Kidney epithelial cell (primary cell): ENCODE measurements at regions not wholly inside any gene's neighbourhood (a gene's known extent, or its start where the extent isn't known, plus 50 kb on each side); places are given as distances from the start of the nearest gene placed in this dataset.
A peak's percentile ranks its signal among the peaks of the same experiment; 100 is the strongest.

ENCODE experiments used
- DNase-seq: peaks from one replicate; pipeline ENCODE4 v3.0.0-alpha.2; 2010; ENCODE audit warnings: low read depth
- H3K27me3 ChIP-seq: 2 replicates; pipeline ENCODE4 v1.6.0; 2011; ENCODE audit warnings: low read length; ENCODE audit not compliant: control insufficient read depth, insufficient read depth
- H3K36me3 ChIP-seq: 2 replicates; pipeline ENCODE4 v1.5.1; 2011; ENCODE audit warnings: low read length; ENCODE audit not compliant: control insufficient read depth, insufficient read depth
- H3K4me3 ChIP-seq: 2 replicates; pipeline ENCODE4 v1.5.1; 2011; ENCODE audit warnings: low read depth, mild to moderate bottlenecking, control low read depth, low read length
- TF ChIP-seq, protein P1 (sequence below): IDR thresholded peaks from 2 replicates; pipeline ENCODE4 v1.5.1; 2011; ENCODE audit warnings: mild to moderate bottlenecking, moderate library complexity, low read length, control low read depth, inconsistent platforms; ENCODE audit not compliant: insufficient read depth, poor library complexity, severe bottlenecking

DNA sequence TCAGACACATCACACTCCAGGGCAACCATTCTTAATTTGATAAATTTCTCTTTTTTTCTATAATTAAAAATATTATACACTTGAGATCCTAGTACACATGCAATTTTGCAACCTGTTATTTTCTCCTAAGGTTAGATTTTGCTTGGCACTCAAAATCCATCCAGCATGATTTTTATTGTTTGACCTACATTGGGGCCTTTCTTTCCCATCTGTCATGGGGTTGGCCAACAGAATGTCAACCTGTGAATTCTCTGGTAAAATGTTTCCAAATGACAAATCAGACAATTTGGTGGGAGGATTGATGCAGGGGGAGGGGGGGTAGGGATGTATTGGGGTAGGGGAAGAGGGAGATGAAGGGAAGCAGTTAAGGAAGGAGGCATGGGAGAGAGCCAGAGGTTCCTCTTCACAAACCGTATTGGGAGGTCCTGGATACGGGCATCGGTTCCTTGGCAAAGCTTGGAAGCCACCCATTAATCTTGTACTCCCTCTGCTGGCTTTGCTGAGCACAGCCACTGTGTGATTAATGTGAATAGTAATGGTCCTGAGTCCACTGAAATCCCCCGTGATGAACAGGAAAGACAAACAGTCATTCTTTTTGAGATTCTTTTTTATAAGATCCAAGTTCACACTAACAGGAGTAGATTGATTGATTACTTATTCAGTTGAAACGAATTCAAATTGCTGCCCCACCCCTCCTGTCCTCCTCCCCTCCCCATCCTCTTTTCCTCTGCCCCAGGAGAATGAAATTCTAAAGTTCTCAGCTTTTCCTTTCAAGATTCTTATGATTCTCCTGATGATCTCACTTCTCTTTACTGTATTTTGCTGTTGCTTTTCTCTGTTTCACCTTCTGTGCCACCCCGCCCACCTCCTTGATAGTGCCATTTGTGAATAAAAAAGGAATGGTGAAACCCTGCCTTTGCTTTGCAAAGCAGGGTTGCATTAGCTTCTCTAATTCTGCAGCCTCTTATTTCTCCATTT is 82.2 kb upstream of the SLC25A26 start:
- no peak overlapping the region for H3K4me3 ChIP-seq
- no peaks in the 10 kb centered on the region for H3K27me3 ChIP-seq
- H3K36me3 ChIP-seq, result no peaks in the 10 kb centered on the region
- no peak for DNase-seq
- TF ChIP-seq, protein P1, sequence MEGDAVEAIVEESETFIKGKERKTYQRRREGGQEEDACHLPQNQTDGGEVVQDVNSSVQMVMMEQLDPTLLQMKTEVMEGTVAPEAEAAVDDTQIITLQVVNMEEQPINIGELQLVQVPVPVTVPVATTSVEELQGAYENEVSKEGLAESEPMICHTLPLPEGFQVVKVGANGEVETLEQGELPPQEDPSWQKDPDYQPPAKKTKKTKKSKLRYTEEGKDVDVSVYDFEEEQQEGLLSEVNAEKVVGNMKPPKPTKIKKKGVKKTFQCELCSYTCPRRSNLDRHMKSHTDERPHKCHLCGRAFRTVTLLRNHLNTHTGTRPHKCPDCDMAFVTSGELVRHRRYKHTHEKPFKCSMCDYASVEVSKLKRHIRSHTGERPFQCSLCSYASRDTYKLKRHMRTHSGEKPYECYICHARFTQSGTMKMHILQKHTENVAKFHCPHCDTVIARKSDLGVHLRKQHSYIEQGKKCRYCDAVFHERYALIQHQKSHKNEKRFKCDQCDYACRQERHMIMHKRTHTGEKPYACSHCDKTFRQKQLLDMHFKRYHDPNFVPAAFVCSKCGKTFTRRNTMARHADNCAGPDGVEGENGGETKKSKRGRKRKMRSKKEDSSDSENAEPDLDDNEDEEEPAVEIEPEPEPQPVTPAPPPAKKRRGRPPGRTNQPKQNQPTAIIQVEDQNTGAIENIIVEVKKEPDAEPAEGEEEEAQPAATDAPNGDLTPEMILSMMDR, result peak; percentile 79

DNA sequence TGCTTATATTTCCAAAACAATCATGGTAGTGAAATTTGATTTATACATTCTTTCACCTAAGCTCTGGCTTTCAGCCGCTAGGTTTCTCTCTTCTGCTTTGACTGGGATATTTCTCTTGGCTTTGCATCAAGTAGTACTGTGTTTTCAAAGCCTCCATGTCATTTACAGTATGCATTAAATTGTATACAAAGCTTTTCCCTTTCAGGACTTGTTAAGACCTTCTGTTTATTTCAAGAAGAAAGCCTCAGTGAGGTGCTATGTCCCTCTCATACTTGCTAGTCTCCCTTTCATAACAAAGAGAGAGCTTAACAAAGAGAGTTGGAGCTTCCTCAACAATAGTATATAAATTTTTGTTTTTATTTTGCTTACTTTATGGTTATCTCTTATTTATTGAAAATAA is 84.2 kb upstream of the SLC25A26 start:
- Histone ChIP-seq H3K36me3 (no peaks in the 10 kb centered on the region), H3K27me3 (no peaks in the 10 kb centered on the region), H3K4me3 (no peak overlapping the region)
- no peak for DNase-seq
- TF ChIP-seq, protein P1, result no peak

DNA sequence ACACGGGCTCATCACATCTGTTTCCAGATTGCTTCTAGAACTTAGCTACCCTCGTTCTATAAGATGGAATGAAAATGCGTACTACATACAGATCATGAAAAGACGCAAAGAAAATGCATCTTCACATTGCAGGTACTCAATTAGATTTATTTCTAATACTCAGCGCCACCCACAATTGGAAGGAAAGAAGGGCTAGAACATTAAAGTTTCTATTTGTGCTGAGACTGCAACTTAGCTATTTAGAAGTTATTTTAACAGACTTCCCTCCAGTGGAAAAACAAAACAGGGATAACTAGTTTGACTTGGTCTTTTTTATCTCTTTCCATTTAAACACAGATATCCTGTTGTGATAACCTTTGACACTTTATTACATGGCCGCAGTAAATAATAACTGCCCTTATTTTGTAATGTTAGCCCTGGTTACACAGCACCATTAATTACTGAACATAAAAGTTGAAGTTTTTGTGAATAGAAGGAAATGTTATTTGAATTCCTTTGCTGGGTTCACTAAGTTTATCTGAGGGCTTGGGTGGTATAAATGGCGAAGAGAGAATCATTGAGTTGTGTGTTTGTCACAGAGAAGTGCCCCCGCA is 86.9 kb upstream of the SLC25A26 start:
- no peak for DNase-seq
- Histone ChIP-seq H3K27me3 (no peaks in the 10 kb centered on the region), H3K4me3 (no peak overlapping the region), H3K36me3 (no peaks in the 10 kb centered on the region)
- TF ChIP-seq, protein P1, result no peak

DNA sequence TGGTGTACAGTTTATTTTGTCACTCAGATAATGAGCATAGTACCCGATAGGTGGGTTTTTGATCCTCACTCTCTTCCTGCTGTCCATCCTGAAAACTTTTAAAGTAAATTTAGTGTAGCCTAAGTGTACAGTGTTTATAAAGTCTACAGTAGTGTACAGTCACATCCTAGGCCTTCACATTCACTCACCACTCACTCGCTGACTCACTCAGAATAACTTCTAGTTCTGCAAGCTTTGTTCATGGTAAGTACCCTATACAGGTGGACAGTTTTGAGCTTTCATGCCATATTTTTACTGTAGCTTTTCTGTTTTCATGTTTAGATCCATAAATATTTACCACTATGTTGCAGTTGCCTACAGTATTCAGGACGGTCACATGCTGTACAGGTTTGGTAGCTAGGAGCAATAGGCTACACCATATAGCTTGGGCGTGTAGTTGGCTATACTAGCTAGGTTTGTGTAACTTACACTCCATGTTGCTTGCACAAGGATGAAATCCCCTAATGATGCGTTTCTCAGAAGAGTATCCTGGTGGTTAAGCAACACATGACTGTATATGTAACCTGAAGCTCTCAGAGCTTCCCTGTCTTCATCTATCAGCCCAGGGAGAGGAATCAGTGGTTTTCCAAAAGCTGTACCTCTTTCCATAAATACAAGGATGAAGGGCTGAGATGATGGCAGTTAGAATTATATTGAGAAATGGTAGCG is 87.6 kb upstream of the SLC25A26 start:
- no peaks in the 10 kb centered on the region for H3K27me3 ChIP-seq
- no peak overlapping the region for H3K4me3 ChIP-seq
- H3K36me3 ChIP-seq, result no peaks in the 10 kb centered on the region
- no peak for DNase-seq
- TF ChIP-seq, protein P1, result no peak

DNA sequence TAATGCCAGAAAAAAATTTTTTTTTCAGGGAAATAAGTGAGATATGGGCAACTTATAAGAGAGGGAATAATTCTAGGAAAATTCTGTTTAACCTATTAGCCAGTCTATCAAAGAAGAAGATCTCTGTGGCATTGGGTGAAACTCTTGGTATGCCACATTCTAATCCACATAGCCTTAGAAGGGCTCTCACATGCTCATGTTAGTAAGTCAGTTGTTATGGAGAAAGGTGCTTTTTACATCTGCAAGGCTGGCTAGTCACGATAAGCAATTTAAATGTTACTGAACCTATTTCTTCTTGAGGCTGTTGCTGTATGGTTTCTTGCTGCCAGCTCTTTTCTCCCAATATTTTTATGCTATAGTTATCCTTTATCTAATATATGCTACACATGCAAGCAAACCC is 89.9 kb upstream of the MAGI1 start:
- Histone ChIP-seq H3K27me3 (no peaks in the 10 kb centered on the region), H3K36me3 (no peaks in the 10 kb centered on the region), H3K4me3 (no peak overlapping the region)
- DNase-seq, result no peak
- TF ChIP-seq, protein P1, result no peak
